ENCODE measurements at regions not wholly inside any gene's neighbourhood (a gene's known extent, or its start where the extent isn't known, plus 50 kb on each side); places are given as distances from the start of the nearest gene placed in this dataset.

DNA sequence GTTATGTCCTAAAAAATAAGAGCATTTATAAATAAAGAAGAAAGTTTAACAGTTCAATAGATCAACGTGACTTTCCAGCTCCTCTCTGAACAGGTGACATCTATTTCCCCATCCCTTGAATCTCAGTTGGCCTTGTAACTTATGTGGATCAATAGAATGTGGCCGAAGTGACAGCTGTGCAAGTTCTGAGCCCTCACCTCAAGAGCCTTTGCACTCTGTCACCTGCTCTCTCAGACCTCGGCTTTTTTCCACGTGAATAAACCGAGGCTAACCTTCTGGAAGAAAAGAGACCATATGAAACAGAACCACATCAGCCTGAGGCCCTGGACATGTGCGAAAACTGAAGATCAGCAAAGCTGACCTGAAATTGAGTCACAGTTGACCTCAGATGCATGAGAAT is 253.0 kb downstream of the DAD1 start:
- TF ChIP-seq, protein P1, sequence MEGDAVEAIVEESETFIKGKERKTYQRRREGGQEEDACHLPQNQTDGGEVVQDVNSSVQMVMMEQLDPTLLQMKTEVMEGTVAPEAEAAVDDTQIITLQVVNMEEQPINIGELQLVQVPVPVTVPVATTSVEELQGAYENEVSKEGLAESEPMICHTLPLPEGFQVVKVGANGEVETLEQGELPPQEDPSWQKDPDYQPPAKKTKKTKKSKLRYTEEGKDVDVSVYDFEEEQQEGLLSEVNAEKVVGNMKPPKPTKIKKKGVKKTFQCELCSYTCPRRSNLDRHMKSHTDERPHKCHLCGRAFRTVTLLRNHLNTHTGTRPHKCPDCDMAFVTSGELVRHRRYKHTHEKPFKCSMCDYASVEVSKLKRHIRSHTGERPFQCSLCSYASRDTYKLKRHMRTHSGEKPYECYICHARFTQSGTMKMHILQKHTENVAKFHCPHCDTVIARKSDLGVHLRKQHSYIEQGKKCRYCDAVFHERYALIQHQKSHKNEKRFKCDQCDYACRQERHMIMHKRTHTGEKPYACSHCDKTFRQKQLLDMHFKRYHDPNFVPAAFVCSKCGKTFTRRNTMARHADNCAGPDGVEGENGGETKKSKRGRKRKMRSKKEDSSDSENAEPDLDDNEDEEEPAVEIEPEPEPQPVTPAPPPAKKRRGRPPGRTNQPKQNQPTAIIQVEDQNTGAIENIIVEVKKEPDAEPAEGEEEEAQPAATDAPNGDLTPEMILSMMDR (IDR thresholded peaks at IDR 0.05) = no peak
- TF ChIP-seq POLR2A (IDR thresholded peaks at IDR 0.05) = no peak
